ENCODE measurements at regions not wholly inside any gene's neighbourhood (a gene's known extent, or its start where the extent isn't known, plus 50 kb on each side); places are given as distances from the start of the nearest gene placed in this dataset.

DNA sequence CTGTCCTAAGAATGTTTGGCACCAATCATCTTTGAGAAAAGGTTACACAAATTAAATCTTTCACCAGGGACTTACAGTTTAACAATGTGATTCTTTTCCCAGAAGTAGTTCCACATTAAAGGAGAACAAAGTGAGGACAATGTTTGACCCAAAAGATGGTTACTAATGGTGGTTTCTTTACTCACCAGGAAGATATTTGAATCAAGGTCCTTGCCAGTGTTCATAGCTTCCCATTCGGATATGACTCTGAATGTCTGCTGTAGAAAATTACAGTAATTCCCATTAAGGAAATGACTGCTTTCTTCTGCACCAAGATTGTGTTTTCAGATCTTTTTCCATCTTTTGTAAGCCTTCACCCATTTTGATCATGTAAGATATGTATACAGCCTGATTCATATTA, 114.6 kb upstream of the ADAMTSL1 start:
- peak overlapping the region; percentile 63; the same call in 1 of the 2 replicates for H2BK120ac ChIP-seq (ENCODE audit: low read depth, low read length)
- H3K56ac ChIP-seq (ENCODE audit: extremely low read depth, insufficient read depth, low read length), result no peak overlapping the region; the same call in 1 of the 2 replicates
- no peaks in the 10 kb centered on the region for H3K79me1 ChIP-seq (ENCODE audit: low read depth in 1 of 2, low read length in 2 of 2)
- in situ Hi-C loops (cut with MboI; ENCODE audit: low sequenced_read_pairs), result no loop called here
- intact Hi-C loops (cut with micrococcal nuclease), result no loop called here
- H4K91ac ChIP-seq (ENCODE audit: insufficient read depth, low read depth, low read length), result 0 out of 2 replicates have a peak overlapping the region, but pooled peaks have one; percentile 22
- no peaks in the 10 kb centered on the region for H3K27me3 ChIP-seq (ENCODE audit: control insufficient read depth, insufficient read depth, low read length)
- DNase-seq (peak; percentile 83), ATAC-seq (ENCODE audit: low read depth) (peak; percentile 16; the same call in 1 of the 2 replicates)
- dilution Hi-C loops (cut with HindIII; ENCODE audit: low sequenced_read_pairs, unreplicated experiment), result no loop called here
- H2BK15ac ChIP-seq (ENCODE audit: low read depth, low read length), result peak overlapping the region; percentile 57; the same call in 1 of the 3 replicates
- ChIA-PET POLR2A (ENCODE audit: unreplicated experiment) (no interaction called here), CTCF (interaction anchor here (0.6 kb wide), 1 partner anchor 55 kb away, joined by 4 read pairs; no protein-coding TSS in a partner anchor)
- H3K4me2 ChIP-seq (ENCODE audit: low read depth, low read length), result no peak overlapping the region; the same call in 1 of the 2 replicates
- H4K8ac ChIP-seq (ENCODE audit: low read depth in 2 of 2, low read length in 2 of 2), result peak overlapping the region in 1 of 2 experiments; percentile 61; a peak in 1 of 4 replicates
- peak overlapping the region; percentile 10; the same call in 1 of the 2 replicates for H3K23ac ChIP-seq (ENCODE audit: low read depth, low read length)
- WGBS, 2 experiments (ENCODE audit: extremely low coverage in 2 of 2, insufficient read length in 1 of 2), result no CpG with 5 or more reads among the region's 1 CpG
- H3K4ac ChIP-seq (ENCODE audit: low read depth, low read length), result peak overlapping the region; percentile 52; the same call in 1 of the 2 replicates
- no TSS peak for BruUV-seq (replicated peaks)
- no peak overlapping the region for H2AK5ac ChIP-seq (ENCODE audit: low read depth, low read length)
- H4K5ac ChIP-seq (ENCODE audit: low read depth, low read length), result no peak overlapping the region
- H3K18ac ChIP-seq (ENCODE audit: low read depth, low read length), result no peak overlapping the region; the same call in 1 of the 2 replicates
- no peaks in the 10 kb centered on the region for H3K9me3 ChIP-seq (ENCODE audit: control insufficient read depth, insufficient read depth, low read length)
- TF ChIP-seq MXI1 (IDR thresholded peaks at IDR 0.05; ENCODE audit: borderline replicate concordance, low read depth, low read length), result no peak
- no peak for TF ChIP-seq CEBPB (IDR thresholded peaks at IDR 0.05; ENCODE audit: low read depth, low read length)
- TF ChIP-seq MAFK (IDR thresholded peaks at IDR 0.05; ENCODE audit: low read depth, low read length), result no peak
- no peak for TF ChIP-seq POLR2A (IDR thresholded peaks at IDR 0.05; ENCODE audit: low read depth, low read length)
- no peak for TF ChIP-seq RCOR1 (IDR thresholded peaks at IDR 0.05; ENCODE audit: insufficient replicate concordance, low read length)
- TF ChIP-seq NFE2L2 (IDR thresholded peaks at IDR 0.05; ENCODE audit: low read depth, low read length), result no peak
- TF ChIP-seq, protein P1, sequence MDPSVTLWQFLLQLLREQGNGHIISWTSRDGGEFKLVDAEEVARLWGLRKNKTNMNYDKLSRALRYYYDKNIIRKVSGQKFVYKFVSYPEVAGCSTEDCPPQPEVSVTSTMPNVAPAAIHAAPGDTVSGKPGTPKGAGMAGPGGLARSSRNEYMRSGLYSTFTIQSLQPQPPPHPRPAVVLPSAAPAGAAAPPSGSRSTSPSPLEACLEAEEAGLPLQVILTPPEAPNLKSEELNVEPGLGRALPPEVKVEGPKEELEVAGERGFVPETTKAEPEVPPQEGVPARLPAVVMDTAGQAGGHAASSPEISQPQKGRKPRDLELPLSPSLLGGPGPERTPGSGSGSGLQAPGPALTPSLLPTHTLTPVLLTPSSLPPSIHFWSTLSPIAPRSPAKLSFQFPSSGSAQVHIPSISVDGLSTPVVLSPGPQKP (IDR thresholded peaks at IDR 0.05; ENCODE audit: borderline replicate concordance, low read depth, low read length), result no peak
- no peak for TF ChIP-seq MAZ (IDR thresholded peaks at IDR 0.05; ENCODE audit: borderline replicate concordance, low read depth, low read length)
- TF ChIP-seq, protein P2, sequence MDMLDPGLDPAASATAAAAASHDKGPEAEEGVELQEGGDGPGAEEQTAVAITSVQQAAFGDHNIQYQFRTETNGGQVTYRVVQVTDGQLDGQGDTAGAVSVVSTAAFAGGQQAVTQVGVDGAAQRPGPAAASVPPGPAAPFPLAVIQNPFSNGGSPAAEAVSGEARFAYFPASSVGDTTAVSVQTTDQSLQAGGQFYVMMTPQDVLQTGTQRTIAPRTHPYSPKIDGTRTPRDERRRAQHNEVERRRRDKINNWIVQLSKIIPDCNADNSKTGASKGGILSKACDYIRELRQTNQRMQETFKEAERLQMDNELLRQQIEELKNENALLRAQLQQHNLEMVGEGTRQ (IDR thresholded peaks at IDR 0.05; ENCODE audit: low read depth, low read length), result no peak
- no peak for TF ChIP-seq CHD1 (IDR thresholded peaks at IDR 0.05; ENCODE audit: low read depth, low read length)
- TF ChIP-seq RFX5 (IDR thresholded peaks at IDR 0.05; ENCODE audit: low read depth, low read length), result no peak
- TF ChIP-seq FOS (IDR thresholded peaks at IDR 0.05; ENCODE audit: low read depth, low read length), result no peak
- TF ChIP-seq BHLHE40 (IDR thresholded peaks at IDR 0.05; ENCODE audit: low read depth, low read length), result no peak
- no peak for TF ChIP-seq SMC3 (IDR thresholded peaks at IDR 0.05; ENCODE audit: low read depth, low read length)
- TF ChIP-seq RAD21 (IDR thresholded peaks at IDR 0.05; ENCODE audit: low read length), result no peak
- TF ChIP-seq, protein P3, sequence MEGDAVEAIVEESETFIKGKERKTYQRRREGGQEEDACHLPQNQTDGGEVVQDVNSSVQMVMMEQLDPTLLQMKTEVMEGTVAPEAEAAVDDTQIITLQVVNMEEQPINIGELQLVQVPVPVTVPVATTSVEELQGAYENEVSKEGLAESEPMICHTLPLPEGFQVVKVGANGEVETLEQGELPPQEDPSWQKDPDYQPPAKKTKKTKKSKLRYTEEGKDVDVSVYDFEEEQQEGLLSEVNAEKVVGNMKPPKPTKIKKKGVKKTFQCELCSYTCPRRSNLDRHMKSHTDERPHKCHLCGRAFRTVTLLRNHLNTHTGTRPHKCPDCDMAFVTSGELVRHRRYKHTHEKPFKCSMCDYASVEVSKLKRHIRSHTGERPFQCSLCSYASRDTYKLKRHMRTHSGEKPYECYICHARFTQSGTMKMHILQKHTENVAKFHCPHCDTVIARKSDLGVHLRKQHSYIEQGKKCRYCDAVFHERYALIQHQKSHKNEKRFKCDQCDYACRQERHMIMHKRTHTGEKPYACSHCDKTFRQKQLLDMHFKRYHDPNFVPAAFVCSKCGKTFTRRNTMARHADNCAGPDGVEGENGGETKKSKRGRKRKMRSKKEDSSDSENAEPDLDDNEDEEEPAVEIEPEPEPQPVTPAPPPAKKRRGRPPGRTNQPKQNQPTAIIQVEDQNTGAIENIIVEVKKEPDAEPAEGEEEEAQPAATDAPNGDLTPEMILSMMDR (conservative IDR thresholded peaks at IDR 0.05; ENCODE audit: low read depth, low read length), result no peak
- no peak overlapping the region for H2AFZ ChIP-seq (replicated peaks; ENCODE audit: low read length, poor library complexity)
- H4K20me1 ChIP-seq (ENCODE audit: insufficient read depth, low read length), result no peaks in the 10 kb centered on the region
- no peak overlapping the region for H2AK9ac ChIP-seq (replicated peaks; ENCODE audit: low read depth, low read length, poor library complexity)
- H2BK20ac ChIP-seq (ENCODE audit: low read depth, low read length), result peak overlapping the region; percentile 81; the same call in 1 of the 2 replicates
- H3K36me3 ChIP-seq (ENCODE audit: control insufficient read depth, insufficient read depth, low read length), result no peaks in the 10 kb centered on the region
- peak overlapping the region; percentile 49 for H3K14ac ChIP-seq (replicated peaks; ENCODE audit: low read depth, low read length)
- H3K9ac ChIP-seq (ENCODE audit: low read depth, low read length), result no peak overlapping the region
- peaks cover 10% of the 10 kb centered on the region for H3K4me1 ChIP-seq (ENCODE audit: control insufficient read depth, insufficient read depth, low read length)
- H3K9me1 ChIP-seq (ENCODE audit: insufficient read depth, low read length), result peaks cover 3% of the 10 kb centered on the region; the same call in 1 of the 2 replicates
- no peak overlapping the region for H3K4me3 ChIP-seq (ENCODE audit: insufficient read depth, low read depth, low read length)
- no peak overlapping the region for H3K27ac ChIP-seq (ENCODE audit: insufficient read depth, low read length)
- peak overlapping the region; percentile 78 for H2BK5ac ChIP-seq (ENCODE audit: low read depth, low read length, poor library complexity, severe bottlenecking)
